Amniotic stem cell (primary cell): ENCODE measurements at regions not wholly inside any gene's neighbourhood (a gene's known extent, or its start where the extent isn't known, plus 50 kb on each side); places are given as distances from the start of the nearest gene placed in this dataset.

Experiments used
- DNase-seq: peaks from one replicate; lab custom pipeline; 2025; lab: John Stamatoyannopoulos, UW

DNA sequence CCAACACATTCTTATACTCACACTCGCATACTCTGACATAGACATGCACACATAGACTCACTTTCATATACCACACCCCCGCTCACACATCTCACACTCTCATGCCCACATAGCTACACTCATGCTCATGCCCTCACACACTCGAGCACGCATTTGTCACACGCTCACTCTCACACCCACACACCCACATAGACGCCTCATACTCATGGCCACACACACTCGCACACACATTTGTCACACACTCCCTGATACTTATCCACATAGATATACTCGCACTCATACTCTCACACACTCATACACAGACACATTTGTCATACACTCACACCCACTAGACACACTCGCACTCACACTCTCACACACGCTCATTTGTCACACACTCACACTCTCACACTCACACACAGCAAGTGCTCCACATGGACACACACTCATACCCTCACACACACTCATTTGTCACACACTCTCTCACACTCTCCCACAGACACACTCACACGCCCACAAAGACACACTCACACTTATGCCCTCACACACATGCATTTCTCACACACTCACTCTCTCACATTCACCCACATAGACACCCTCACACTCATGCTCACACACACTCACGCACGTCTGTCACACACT is 50.9 kb downstream of the TNP1 start:
- no peak for DNase-seq

DNA sequence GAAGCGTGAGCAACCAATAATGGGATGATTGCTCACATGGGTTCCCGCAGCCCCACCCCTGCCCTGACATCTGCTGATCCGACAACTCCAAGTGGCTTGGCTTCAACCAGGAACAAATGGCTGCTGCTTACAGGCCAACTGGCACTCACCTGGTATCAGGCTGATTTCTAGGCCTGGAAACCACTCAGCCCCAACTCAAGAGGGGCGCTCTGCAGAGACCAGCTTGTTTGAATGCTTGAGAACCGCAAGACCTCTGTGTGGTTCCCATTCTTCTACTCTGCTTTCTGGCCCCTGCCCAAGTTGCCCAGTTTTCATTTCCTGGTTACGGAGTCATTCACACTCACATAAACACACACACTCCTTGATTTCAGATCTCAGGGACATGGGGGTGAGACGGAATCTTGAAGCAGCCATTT is 52.0 kb downstream of the TNP1 start:
- DNase-seq = no peak

DNA sequence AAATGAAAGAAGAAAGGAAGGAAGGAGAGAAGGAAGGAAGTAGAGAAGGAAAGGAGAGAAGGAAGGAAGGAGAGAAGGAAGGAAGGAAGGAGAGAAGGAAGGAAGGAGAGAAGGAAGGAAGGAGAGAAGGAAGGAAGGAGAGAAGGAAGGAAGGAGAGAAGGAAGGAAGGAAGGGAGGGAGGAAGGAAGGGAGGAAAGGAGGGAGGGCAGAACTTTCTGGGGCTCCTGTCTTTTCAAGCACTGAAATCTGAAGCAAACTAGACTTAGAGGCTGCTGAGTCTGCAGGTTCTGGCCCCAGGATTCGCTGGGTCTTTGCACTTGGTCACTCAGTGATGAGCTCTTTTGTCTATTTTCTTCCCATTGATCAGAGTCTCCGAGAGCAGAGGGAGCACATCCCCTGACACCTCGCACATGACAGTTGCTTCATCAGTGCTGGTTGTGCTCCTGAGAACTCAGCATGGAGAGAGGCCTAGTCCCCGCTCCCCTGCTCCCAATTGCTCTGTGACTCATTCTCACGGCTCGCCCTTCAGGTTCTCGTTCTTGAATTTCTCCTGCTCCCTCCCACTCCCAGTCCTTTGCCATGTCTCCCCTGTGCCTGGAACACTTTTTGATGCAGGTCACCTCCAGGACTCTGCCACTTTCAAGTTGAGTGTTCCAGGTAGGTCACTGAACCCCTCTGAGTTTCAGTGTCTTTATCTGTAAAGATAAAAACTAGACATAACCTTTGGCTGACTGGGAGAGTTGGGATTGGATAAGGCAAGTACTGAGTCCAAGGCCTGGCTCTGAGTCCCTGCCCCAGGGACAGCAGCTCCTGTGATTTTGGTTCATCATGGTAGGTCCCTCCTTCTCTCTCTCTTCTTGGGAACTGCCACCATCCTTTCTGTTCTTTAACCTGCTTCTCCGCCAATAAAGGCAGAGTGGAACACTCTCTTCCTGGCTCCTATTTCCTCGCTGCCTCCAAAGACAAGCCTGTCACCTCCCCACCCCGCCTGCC is 55.2 kb downstream of the TNP1 start:
- no peak for DNase-seq

DNA sequence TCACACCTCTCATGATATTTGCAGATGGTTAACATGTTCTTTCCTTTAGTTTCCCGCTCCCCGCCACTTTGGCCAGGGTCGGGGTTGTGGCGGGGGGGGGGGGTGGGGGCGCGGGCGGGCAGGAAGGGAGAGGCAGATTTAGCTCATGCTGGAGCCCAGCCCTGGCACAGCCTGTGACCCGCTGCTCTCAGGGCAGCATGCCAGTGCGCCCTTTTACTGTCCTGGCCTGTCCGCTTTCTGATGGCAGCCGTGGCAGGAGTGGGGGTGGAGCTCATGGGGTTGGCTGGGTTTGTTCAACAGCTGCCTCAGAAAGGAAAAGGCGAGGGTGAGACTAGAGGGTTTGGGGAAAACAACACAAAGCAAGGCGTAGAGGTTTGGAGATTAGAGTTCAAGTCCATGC is 56.1 kb downstream of the TNP1 start:
- DNase-seq = no peak

DNA sequence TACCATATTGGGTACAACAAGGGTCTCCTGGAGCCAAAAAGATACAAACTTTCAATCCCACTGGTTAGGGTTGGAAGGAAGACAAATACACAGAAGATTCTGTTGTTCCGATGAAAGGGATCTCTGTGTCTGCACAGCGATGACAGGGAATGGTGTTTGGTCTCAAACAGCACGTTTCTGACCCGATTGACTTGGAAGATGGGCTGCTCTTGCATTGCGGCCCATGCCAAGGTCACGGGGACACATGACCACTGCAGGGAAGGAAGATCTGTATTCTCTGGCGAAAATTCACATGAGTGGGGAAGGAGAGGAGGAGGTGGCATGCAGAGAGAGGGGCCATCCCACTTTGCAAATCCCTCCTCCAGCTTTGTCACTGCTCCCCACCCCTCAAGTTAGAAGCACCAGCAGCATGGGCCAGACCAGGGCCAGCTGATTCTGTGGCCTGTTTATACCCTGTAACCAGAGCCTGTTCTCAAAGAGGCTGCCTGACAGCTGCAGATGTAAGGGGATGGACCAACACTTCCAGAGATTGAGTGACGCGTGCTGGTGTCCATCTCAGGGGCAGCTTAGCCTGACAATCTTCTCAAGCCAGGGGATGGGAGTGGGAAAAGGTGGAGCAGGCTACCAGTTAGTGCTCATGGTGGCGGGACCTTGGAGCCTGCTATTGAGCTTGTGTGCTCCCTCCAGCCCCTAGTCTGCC is 57.2 kb downstream of the TNP1 start:
- no peak for DNase-seq

DNA sequence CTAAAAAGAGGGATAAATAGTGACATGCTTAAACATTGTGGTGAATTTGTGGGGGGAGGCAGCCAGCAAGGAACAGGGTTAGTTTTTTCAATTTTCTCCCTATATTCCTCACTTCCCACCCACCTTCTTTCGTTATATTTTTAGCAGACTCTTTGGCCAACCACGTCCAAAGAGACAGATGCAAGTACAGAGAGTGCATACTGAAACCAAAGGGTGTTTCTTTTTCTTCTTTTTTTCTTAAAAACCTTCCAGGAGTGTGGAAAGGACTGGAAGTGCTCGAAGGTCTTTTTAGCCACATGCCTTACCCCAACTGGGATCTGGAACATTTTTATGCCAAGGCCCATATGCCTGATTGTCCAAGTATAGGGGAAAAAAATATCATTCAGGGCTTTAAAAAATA is 59.0 kb downstream of the TNP1 start:
- no peak for DNase-seq

DNA sequence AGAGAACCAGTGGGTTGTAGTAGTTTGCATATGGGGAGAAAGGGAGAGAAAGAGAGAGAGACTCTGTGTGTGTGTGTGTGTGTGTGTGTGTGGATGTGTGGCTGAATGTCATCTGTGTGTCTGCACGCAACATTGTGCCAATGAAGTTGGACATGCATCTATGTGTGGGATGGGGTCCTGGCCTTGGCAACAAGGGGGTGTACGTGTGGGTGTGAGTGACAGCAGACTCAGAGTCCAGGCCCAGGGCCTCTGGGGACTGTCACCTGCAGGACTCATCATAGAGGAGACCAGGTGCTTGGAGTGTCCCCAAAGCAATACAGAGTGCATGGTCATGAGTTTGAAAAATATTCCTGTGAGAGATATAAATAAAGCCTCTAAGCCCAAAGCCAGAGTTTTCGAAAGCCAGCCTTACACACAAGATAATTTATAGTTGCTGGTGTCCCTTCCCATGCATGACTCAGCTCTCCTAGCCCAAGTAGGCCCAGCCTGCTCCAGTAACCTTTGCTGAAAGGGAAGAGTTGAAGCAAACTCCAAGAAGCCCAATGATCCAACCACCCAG is 59.9 kb downstream of the TNP1 start:
- no peak for DNase-seq

DNA sequence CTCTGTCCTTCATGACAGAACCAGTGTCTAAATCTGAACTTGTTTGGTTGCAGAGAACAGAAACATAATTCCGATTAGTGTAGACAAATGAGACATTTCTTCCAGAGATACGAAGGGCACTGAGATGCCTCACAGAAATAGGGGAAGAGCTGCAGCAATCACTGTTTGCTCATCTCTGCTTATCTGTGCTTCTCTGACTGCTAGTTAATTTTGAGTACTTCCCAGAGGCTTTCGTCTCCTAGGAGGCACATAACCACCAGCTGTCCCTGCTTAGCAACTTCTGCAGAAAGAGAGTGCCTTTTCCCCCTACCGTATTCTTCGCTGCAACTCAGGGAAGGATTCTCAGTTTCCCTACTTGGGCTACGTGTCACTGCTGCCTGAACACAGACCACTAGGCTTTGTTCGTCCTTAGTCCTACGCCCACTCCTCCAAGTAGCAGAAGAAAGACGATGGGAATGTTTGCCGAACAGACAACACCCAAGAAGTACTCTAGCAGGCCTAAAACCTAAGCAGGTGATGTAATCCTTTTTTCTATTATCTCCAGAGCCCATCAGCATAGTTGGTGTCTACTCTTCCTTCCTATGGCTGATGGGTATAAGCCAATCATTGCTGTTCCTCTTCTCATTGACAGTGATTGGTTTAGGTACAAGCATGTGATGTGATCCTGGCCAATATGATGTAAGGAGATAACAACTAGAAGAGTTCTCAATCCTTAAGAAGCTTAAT is 63.6 kb downstream of the TNP1 start:
- DNase-seq = no peak

DNA sequence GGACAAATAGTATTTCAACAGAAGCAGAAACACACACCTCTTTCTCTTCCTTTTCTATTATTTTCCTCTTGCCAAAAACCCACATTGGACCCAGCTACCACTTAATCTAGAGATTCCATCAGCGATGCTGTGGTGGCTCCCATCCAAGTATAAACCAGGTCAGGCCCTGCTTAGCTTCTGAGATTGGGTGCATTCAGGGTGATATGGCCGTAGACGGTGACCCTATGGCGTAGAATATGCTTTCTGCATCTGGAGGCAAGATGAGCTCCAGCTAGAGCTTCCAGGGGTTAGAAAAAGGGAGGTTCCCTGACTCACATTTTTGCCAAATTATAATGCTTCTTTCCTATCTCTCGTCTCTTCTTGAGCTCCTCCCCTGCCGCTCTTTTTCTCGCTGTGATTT is 66.5 kb downstream of the TNP1 start:
- DNase-seq = no peak

DNA sequence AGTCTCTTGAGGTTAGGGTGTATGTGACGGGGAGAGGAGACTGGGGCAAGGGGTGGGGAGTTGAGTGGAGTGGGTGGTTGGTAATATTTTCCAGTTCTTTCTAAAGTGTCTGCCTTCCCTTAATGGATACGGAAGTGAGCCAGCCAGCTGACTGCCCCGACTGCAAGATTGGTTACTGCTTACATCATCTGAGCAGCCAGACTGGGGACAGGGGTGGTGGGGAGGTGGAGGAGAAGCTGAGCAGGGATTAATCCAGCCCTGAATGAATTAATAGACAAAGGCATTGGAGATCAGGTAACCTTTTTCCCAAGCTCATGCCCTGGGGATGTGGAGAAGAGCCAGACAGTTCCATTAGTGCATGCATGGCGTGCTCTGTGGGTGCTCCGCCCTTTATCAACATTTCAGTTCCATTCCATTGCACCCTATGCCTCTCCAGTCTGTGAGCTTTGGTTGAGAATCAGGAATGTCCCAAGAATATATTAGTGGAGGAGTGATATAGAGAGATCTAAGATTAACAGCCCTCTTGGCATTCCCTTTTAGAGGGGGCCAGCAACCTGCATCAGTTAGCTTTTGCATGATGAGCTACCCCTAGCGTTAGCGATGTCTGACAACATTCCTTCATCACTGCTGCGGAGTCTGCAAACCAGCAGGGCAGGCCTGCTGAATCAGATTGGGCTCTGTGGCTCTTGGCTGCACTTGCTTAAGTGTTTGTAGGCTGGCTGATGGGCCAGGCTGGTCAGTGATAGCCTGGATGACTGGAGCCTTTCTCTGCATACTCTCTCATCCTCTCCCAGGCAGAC is 67.4 kb downstream of the TNP1 start:
- DNase-seq = no peak

DNA sequence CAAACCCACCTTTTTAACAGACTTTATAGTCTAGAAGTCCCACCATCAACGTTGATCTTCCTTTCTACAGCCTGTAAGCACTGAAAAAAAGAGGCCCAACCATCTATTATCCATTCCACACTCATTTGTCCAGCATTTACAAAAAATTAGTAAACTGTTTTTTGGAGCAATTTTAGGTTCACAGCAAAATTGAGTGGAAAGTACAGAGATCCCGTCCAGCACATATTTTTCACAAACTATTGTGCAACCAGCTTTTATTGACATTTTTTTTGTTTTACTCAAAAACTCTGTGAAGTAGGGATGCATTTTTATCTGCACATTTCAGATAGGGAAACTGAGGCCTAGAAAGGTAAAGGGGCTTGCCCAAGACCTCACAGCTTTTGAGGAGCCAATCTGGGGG is 68.6 kb downstream of the TNP1 start:
- DNase-seq = no peak

DNA sequence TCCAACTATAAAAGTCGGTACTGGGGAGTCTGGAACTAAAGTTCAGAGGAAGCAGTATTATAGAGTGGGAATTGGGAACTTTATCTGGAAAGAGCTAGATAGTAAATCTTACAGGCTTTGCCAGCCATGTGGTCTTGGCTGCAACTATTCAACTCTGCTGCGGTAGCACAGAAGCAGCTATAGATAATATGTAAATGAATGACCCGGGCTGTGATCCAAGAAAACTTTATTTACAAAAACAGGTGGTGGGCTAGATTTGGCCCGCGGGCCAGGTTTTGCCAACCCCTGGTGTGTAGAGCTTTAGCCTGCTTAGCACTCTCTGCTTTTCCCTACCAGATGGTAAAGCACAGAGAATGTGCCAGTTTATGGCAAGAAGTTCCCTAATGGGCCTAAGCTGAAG is 70.8 kb downstream of the TNP1 start:
- DNase-seq = no peak

DNA sequence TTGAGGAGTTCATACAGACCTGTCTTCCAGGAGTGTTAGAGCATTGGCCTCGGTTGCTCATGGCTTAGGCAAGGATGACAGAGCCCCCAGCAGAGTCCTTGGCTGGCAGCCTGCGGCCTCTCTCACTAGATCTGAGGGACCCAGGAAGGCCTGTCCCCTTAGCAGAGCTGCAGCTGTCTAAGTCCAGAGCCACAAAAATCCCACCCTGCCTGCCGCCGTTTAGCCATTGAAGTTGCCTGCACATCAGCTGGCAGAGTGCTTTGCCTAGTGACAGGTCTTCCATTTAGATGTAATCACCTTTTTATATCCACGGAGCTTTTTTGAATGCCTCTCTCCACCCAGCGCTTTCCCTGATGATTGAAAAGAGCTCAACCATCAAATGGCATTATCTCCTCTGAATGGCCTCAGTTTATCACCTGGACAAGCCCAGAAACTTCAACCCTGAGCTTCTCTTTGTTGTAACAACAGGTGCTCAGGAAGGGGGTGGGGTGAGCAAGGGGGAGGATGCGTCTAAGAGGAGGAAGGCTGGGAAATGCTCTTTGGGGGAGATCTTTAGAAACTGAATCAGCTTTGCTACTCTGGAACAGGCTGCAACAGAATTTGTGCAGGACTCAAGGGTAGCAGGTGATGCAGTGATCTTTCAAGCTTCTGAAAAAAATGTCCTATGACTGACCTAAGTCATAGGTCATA is 71.9 kb downstream of the TNP1 start:
- no peak for DNase-seq

DNA sequence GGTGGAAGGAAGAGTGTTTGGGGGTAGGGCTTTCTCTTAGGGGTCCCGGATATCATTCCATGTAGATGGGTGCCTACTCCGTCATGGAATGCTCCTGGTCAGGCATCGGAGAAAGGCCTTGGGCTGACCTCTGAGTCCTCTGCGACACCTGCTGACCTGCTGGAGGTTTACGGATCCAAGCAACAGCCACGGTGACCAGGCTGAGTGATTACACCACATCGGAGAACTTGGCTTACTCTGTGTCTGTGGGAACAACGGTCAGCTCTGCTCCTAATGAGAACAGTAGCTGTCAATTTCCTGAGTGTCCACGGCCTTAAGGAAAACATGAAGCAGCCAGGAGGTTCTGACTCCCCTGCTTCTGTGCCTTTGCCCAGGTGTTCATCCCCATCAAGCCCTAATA is 73.2 kb downstream of the TNP1 start:
- DNase-seq = no peak

DNA sequence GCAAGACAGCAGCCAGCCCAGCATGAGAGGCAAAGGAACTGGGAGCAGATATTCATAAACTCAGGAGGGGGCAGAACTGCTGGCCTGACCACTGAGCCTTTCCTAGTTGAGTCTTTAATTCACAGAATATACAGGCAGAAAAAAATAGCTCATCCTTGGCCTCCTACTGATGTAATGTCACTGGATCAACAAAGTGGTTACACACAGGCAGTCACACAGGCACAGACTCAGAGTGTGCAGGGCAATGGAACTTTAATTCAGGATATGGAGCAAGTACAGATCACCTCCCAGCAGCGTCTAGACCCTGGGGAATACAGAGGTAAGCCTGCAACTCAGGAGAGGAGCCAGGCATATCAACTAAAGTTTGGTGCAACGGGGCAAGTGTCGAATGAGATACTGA is 75.4 kb downstream of the TNP1 start:
- DNase-seq = no peak

DNA sequence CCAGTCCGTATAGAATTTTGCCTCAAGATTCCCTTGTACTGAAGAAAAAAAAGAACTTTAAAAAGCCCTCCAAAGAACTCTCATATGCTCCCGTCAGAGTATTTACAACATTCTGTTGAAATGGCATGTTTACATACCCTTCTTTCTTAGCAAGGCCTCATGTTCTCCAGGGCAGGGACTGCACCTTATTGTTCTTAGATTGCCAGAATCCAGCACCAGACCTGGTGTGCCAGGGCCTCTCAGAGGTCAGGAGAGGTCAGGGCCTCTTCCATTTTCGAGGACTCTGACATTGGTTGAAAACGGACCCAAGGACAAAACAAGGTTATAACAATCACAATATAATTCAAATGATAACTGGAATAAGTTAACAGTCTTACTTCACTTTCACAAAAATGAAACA is 78.2 kb downstream of the TNP1 start:
- no peak for DNase-seq

DNA sequence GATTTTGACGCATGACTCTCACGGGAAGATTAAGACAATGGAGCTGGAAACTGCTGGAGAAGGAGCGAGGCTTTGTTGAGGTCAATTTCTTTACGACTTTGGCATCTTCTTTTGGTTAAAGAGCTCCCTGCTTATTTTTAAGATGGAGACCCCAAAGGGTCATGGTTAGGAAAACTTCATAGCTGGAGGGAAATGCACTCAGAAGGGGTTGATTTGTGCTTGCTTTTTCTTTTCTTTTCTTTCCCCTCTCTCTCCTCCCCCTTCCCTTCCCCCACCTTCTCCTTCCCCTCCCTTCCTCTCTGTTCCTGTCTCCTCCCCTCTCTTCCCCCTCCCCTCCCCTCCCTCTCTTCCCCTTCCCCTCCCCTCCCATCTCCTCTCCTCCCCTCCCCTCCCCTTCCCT is 79.0 kb downstream of the TNP1 start:
- no peak for DNase-seq

DNA sequence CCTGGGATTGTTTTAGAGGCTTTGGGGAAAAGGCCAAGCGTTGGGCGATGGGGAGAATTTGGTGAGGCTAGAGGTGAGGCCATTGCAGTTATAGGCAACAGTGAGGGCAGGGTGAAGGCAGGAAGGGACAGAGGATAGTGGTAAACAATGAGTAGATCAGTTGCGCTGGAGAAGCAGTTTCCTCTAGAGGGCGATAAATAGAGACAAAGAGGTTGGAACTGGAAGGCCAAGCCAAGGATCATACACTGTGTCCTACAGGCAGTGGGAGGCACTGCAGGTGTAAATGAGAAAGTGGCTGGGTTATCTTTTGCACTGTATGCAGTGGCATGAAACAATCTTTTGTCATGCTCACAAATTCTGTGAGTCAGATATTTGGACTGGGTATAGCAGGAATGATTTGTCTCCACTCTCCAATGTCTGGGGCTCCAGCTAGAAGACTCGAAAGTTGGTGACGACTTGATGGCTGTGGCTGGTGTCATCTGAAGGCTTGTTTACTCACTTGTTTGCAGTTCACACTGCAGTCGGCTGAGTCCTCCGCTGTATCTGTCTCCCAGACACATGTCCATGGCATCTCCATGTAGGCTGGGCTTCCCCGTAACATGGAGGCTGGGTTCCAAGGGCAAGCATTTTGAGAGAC is 82.1 kb downstream of the TNP1 start:
- DNase-seq = no peak

DNA sequence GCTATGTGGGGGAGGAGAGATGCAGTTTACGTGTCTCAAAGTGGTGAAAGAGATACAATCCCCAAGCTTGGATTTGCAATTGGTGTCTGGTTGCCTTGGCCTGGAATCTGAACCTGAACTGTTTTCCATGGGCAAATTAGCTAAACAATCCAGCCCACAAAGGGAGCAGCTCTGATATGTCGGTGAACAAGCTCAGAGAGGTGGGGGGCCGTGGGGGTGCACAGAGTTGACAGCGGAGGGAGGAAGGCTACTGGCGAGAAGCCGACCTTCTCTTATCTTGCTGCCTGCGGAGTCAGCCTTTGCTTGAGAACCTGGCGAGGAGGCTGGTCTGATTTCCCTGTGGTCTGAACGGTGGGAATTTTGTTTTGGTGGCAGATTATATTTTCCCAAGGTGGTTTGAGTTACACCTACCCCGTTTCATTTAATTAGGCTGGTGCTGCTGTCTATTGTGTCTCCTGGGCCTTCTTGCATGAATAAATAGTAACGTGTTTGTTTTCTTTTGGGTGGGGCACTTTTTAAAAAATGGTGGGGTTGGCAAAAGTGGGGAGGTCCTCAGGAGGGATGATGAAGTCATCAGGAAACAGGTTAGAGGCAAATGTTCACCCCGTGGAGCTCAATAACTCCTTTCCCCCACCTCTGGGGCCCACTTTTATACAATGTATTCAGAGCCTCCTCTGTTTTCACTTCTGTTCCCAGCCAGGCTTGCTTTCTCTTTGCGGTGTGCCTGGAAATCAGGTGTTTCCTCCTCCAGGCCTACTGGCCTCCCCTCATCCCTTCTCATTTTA is 80.9 kb upstream of the IGFBP5 start:
- DNase-seq = no peak
